HG03108 (cell line): ENCODE measurements at regions not wholly inside any gene's neighbourhood (a gene's known extent, or its start where the extent isn't known, plus 50 kb on each side); places are given as distances from the start of the nearest gene placed in this dataset.
"Not testable (repeated sequence)": the region's sequence is repeated elsewhere in the genome, so short reads cannot be mapped to it uniquely, and the experiment has no call there.

Experiments used
- ATAC-seq: cut with Tn5 transposase; IDR thresholded peaks from one replicate; pipeline ENCODE4 v1.9.1; 2021; ENCODE audit warnings: moderate library complexity; ENCODE audit not compliant: unreplicated experiment

DNA sequence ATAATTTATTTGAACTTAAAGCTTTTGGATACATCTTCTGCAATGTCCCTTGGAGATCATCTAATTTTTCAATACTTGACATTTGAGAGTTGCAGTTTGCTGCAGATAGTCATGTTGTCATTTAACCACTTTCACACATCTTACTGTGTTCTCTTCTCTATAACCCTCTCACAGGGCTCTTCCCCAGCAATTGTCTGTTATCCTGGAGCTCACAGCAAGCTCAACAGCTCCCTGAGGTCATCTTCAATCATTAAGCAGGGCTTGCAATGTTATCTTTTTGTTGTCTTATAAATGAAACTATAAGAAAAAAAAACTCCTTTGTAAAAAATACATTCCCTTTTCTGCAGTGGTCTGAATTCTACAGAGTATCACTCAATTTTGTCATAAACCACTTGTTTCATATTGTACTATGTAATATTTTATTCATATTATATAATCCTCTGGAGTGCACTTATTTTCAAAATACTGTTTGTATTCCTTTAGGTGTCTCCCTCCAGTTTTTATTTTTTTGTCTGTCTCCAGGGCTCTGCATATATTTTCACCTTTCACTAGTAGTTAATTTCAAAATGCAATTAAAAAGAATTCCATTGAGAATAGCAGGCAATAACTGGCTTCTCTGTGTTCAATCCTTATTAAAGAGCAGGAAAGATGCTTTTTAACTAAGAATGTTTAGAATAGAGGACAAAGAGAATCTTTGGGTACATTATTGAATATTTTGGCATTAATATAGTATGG lies 106.3 kb upstream of the ARSJ start:
- ATAC-seq = no peak

DNA sequence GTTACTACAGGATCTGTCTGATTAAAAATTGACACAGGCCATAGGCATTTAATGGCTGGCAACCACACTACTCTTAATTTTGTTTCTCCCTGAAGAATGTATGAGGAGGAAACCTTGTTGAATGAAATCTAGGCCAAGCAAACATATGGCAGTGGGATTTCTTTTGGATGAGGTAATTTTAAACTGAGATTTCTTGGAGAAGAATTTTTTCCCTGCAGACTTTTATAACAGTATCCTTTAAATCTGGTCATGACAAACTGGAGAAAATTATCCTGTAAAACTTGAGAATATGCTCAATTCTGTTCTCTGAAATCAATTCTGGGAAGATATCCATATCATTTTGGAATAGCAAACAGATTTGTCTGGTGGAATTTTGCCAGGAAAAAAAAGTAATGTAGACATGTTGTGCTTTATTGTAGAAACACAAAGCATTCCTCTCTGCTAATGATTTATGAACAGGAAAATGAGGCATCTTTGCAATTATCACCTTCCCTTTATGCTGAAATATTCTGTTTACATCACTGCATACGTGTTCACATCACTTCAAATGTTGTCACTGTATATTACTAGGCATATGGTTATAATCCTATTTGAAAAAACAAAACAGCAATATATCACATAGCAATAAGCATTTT lies 108.3 kb upstream of the ARSJ start:
- no peak for ATAC-seq

DNA sequence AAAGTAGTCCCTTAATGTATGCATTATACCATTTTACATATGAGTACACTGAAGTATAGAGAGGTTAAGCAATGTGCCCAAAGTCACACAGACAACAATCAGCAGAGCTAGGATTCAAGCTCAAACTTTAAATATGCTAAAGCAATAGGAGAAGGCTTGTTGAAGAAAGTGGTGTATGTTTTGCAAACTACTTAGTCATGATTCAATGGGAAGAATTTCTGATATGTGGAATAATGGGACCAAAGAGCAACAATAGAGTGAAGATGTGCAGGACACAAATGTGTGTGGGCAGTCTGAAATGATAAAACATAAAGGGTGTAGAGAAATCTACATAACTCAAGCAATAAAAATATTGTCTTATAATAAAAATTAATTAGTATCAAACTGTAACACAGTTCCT lies 109.0 kb upstream of the ARSJ start:
- ATAC-seq = no peak

DNA sequence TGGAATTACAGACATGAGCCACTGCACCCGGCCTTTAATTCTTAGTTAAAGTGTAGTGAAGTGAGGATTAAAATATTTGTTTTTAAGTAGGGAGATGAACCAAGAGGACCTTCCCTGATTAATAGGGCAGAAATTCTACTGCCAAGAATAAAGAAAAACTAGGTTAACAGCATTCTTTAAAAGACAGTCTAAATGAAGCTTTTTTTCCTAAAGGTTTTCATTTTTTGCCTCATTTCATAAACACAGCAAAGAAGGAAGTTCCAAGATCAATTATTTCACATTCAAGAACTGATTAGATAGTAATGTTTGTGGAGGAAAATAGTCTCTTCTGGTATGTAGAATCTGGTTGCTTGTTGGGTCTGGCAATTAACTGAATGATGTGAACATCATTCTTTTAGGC lies 112.1 kb upstream of the ARSJ start:
- no peak for ATAC-seq

DNA sequence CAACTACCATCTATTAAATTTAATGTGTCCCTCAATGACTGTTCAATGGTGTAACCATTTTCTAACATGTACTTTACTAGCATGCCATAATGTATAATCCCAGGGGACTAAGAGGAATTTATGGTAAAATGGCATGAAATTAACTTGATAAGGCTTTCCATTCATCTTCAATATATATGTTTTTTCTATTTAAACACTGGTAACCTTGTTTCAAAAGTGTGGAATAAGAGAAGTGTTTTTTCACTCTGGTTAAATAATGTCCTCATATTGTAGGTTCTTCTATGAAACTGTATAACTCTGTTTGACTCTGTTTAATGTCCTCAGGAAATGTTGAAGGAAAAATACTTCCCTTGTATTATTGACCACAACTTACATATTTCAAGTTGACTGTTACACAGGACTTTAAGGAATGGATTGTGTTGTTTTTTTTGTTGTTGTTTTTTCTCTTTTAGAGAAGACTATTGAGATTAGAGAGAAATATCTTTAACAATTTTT lies 113.8 kb upstream of the ARSJ start:
- no peak for ATAC-seq

DNA sequence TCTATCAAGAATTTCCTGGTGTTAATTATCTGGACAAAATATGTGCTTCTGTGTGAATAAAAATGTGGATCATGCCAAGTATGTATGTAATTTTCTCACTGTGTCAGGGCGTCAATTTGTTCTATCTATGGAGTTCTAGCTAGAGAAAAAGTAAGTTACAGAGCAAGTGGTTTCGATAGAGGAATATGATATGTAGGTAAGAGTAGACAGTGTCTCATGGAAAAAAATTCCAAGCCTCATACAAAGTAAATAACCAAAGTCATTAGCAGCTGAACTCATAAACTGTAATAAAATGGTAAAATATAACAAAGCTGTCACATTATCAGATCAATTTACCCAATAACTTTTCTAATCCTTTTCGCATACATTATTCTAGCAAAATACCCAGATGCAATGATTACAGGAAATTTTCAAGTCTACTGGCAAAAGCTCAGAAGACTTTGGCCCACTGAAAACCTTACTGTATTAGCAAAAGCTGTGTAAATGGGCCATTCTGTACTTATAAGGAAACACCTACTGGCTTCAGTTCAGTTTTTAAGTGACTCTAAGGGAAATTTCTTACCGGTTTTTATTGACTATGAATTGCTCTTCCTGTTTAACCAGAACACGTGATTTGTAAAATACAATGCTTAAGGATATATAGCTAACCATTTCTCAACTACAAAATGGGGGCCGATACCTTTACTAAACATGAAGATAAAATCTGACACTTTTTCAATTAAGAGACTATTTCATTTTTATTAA lies 121.0 kb upstream of the ARSJ start:
- no peak for ATAC-seq

DNA sequence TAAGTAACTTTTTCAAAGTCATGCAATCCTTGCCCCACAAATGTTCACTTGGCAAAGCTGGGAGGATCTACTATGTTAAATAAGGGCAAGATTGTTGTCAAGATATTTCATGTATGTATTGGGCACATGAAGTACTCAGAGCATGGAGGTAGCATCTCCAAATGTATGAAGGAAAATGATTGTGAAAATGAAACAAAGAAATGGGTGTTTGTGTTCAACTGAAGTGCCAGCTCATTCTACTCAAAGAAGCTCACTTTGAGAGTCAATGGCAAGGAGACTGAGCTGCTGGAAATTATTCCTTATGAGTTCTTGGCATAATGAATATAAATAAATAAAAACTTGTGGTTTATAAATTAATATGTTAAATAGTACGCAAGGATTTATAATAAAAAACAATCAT lies 124.5 kb upstream of the ARSJ start:
- ATAC-seq = no peak

DNA sequence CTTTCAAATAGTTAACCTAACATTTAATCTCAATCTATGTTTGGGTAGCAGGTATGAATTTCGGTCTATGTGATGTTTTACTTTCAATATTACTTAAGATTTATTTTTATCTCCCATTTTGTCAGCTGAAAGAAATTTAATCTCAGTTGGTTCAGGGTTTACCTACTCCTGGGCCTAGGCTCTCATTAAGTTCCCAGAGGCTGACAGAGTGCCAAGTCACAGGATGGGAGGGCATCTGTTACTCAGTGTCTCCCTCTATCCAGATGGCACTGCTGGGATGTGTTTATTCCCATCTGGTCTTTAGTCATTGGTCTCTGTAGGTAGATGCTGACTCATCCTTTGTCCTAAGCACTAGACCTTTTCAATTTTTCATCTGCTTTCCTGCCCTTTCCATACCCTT lies 129.4 kb upstream of the ARSJ start:
- no peak for ATAC-seq

DNA sequence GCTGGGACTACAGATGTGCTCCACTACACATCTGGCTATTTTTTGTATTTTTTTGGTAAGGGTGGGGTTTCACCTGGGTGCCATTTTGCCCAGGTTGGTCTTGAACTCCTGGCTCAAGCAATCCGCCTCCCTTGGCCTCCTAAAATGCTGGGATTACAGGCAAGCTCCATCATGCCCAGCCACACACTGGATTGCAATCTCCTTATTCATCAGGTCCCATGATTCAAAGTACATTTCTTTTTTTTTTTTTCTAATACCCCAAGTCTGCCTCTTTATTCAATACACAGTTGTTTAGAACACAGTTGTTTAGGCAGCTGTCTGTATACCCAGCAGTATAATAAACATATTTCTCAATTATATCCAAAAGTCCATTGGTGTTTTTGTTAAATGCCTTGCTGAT lies 130.3 kb upstream of the ARSJ start:
- no peak for ATAC-seq

DNA sequence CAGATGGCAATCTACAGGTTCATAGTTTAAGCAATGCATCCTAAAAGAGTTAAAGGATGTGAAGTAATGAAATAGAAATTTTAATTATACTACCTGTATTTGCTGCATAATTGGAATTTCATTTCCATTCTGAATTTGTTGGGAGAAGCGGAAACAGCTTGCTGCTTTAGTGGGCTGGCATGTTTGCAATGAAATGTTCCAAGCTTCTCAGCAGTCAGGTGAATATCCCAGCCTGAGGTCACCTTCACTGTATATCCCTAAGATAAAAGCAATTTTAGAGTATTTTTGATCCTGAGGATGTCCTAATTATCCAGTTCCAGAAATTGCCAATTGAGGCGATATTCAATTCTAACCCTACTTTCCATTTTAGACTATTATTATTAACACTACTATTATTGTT lies 136.1 kb upstream of the ARSJ start:
- ATAC-seq = no peak

DNA sequence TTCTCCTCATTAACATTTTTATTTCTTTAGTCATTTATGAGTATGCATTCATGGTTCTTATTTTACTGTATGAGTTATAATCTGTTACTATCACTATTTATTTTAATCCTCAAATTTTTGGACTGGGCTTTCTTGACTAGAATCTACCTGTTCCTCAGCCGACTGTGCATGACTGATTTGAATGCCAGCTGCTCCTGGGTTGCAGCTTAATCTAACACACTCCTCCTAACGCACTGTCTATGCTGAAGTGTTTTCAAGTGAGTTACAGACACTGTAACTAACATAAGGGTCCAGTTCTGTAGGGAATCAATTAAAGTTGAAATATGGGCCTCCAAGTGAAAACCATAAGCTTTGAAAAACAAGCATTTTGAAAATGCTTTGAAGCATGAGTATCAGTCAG lies 137.4 kb upstream of the ARSJ start:
- no peak for ATAC-seq

DNA sequence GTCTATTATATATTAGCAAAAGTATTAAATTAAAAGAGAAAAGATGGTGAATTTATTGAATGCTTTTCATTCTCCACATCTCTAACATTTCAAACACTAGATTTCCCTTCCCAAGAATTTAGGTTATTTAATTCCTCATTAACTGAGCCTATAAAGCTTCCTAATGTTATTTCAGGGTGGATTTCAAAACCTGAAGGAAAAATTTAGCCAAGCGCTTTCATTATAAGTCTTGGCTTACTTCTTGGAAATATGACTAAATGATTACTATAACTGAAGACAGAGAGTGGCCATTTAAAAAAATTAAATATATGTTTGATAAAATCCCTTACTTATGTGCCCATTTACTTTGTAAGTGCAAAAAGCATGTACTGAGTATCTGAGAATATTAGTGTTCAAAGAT lies 141.8 kb upstream of the ARSJ start:
- no peak for ATAC-seq

DNA sequence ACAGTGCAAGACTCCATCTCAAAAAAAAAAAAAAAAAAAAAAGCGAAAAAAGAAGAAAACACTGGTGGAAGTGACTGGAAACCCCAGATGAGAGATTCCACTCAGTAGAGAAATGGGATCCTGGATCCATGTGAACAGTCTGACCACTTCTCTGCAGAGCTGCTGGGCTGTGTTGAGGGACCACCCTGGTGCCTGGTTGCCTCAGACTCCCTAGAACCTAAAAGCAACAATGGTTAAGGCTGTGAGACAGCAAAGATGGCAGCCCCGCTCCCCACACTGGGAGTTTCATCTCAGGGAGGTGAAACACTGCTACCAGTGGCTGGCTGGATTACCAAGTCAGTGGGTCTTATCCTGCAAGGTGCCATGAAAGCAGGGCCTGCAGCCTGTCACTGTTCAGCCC lies 152.8 kb upstream of the ARSJ start:
- no peak for ATAC-seq

DNA sequence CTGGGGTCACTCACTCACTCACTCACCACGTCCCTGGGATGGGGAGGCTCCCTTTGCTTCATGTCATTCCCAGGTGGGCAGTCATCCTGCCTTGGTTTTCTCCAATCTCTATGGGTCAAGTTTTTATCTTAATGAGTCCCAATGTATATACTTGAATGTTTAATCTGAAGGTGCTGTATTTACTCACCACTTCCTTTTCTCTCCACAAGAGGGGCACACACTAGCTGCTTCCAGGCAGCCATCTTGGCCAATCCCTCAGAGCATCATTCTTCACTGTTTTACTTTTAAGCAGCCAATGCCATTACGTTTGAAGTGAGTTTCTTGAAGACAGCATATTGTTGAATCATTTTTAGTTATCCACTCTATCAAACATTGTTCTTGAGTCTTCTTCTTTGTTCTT lies 153.4 kb upstream of the ARSJ start:
- no peak for ATAC-seq

DNA sequence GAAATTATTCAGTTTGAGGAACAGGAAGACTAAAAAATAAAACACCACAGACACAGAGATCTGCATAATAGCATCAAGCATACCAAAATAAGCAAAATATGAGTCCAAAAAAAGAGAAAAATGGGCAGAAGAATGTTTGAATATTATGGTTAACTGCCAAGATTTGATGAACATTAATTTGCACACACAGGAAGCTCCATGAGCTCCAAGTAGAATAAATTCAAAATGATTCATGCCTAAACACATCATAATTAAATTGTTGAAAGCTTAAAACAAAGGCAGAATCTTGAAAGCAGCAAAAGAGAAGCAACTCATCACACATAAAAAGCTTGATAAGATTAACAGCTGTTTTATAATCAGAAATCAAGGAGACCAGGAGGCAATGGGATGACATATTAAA lies 156.6 kb upstream of the ARSJ start:
- ATAC-seq = no peak

DNA sequence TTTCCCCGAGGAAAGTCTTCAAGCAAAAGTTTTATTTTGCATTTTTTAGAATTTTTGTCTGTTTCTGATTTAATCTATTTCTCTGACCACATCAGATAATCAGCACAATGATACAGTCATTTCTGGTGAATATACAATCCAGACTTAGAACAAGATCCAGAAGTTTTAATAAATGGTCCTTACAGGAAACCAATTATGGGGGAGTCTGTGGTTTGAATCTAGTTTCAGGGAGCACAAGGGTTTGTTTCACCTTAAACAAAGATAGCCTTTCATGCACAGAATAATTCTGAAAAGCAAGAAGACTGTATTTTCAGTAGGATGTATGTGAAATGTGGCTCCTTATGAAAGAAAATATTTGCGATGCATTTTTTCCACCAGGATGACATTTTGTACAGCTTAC lies 158.5 kb upstream of the ARSJ start:
- ATAC-seq = no peak

DNA sequence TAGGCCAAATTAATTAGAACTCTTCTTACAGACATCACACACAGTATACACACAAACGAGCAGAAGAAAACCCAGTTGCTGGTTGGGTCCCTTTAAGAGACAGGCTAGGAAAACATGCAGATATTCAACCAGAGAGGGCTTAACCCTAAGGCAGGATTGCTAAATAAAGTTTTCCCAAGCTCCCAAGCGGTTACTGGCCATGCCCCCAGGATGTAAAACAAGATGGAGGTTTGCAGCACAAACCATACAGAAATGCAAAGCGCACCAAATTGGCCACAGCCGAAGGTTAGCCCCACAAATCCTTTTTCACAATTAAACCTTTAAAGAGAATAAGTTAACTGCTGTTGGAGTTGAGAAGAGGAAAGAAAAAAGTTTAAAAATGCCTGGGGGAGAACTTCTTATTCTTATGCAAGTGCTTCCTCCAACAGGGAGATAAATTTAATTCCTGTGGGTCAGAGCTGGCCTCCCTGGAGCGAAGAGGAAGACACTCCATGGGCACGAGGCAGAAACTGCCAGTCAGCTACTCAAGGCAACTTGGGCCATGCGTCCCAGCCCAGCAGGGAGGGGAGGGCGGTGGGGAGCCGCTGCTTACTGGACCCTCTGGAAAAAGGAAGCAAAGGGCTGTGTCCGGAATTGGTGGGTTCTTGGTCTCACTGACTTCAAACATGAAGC lies 167.6 kb upstream of the ARSJ start:
- ATAC-seq = no peak

DNA sequence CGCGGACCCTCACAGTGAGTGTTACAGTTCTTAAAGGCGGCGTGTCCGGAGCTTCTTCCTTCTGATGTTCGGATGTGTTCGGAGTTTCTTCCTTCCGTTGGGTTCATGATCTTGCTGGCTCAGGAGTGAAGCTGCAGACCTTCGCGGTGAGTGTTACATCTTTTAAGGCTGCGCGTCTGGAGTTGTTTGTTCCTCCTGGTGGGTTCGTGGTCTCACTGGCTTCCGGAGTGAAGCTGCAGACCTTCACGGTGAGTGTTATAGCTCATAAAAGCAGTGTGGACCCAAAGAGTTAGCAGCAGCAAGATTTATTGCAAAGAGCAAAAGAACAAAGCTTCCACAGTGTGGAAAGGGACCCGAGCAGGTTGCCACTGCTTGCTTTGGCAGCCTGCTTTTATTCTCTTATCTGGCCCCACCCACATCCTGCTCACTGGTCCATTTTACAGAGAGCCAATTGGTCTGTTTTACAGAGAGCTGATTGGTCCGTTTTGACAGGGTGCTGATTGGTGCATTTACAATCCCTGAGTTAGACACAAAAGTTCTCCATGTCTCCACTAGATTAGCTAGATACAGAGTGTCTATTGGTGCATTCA lies 168.3 kb upstream of the ARSJ start:
- not testable (repeated sequence) for ATAC-seq

DNA sequence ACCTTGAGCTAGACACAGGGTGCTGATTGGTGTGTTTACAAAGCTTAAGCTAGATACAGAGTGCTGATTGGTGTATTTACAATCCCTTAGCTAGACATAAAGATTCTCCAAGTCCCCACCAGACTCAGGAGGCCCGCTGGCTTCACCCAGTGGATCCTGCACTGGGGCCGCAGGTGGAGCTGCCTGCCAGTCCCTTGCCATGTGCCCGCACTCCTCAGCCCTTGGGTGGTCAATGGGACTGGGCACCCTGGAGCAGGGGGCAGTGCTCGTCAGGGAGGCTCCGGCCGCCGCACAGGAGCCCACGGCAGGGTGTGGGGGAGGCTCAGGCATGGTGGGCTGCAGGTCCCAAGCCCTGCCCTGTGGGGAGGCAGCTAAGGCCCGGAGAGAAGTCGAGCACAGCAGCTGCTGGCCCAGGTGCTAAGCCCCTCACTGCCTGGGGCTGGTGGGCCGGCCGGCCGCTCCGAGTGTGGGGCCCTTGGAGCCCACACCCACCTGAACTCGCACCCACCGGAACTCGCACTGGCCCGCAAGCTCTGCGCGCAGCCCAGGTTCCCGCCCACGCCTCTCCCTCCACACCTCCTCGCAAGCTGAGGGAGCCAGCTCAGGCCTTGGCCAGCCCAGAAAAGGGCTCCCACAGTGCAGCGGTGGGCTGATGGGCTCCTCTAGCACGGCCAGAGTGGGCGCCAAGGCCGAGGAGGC lies 169.1 kb upstream of the ARSJ start:
- not testable (repeated sequence) for ATAC-seq

DNA sequence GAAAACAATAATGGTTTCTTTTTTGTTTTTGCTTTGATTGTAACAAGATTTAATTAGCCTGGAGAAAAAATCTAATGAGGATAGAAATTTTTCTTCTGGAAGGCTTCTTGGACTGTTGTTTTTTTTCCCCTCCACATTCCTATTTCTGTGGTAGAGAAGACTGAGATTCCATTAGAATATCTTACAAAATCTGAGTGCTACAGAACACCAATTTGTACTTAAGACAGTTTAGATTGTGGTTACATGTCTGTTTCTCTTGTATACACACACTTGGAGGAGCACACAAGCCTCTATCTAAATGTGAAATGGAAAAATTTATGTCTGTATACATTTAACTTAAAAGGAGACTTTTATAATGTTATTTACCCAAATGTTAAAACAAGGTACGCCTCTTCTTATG lies 176.9 kb upstream of the ARSJ start:
- no peak for ATAC-seq

DNA sequence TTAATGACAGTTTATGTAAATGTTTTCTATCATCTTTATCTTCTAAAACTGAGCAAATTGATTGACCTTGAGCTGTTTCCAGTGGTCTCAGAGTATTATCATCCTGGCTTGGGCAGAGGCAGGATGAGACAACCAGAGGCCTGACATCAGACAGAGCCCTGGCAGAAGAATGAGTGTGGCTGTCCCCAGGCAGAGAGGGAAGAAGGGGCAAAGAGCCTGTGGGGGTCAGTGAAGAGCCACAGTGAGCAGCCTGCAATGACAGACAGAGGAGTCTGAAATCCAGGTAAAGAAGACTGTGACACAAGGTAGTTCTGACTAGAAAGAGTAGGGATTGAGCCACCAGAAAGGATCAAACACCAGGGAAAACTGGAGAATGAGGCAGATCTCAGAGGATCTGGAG lies 182.4 kb upstream of the ARSJ start:
- no peak for ATAC-seq
